ENCODE measurements at regions not wholly inside any gene's neighbourhood (a gene's known extent, or its start where the extent isn't known, plus 50 kb on each side); places are given as distances from the start of the nearest gene placed in this dataset.
A peak's percentile ranks its signal among the peaks of the same experiment; 100 is the strongest.

GRCh38 chr4:127140306-127140705, 492.5 kb upstream of the INTU start:
- DNase-seq, result peak; percentile 85

GRCh38 chr4:127141856-127142255, 490.9 kb upstream of the INTU start:
- DNase-seq, result peak; percentile 27

DNA sequence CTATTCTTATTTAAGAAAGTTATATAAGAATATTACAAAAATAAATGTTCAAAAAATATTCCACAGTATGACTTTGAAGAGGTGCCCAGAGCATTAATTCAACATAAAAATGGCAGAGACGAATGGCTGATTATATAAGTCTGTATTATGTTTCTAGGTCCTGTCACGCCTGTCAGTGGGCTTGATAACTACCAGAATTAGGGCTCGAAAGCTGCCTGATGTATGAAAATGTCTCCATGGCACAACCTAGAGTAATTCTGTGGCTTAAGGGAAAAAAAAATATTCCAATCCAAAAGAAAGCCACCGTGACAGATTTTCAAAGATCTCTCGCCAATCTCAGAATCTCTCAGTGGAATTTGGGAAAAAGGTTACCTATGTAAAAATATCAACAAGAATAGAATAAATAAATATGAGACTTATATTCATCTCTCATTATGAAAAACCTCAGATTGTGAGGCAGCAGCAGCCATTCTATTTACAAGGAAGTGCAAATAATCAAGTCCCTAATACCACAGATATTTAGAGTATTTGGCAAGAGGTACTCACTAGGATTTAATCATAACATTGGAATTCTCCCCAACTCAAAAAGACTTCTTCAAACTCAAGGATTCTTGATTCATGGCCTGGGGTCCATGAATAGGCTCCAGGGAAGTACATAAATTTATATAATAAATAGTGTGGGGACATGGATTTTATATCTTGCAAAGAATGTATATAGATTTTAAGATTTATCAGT, 489.1 kb upstream of the INTU start:
- no peak for DNase-seq

GRCh38 chr4:127145006-127145540, 487.7 kb upstream of the INTU start:
- peak; percentile 83 for DNase-seq

DNA sequence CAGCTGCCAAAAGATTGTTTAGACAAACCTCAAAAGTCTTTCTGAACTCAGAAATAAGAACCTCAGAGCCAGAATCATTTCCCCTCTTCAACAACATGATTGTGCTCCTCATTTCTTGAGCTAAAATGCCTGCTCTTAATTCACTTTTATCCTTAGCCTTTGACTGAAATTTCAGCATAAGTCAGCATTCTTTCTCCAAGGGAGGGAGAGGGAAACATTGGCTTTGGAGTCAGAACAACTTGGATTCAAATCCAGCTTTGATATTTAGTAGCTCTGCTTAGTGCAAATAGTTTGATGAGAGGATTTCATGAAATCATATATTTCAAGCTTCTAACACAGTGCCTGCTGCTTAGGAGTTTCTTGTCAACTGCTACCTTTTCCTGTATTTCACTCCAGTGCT, 484.6 kb upstream of the INTU start:
- DNase-seq, result no peak

GRCh38 chr4:127149086-127149485, 483.7 kb upstream of the INTU start:
- no peak for DNase-seq

GRCh38 chr4:127151941-127152340, 480.8 kb upstream of the INTU start:
- no peak for DNase-seq

DNA sequence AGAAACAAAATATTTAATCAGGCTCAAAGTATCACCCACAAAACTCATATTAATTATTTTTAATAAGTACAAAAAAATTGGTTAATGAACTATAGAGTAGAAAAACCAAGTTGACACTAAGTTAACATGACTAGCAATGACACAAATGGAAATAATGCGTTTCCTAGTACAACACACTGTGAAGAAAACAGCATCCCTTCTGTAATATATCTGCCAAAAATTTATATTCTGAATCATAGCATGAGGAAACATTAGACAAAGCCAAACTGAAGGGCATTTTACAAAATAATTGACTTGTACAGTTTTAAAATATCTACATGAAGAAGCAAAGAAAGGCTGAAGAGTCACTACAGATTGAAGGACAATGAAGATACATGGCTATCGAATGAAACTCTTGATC, 477.6 kb upstream of the INTU start:
- no peak for DNase-seq

GRCh38 chr4:127155555-127155954, 477.2 kb upstream of the INTU start:
- DNase-seq, result no peak

DNA sequence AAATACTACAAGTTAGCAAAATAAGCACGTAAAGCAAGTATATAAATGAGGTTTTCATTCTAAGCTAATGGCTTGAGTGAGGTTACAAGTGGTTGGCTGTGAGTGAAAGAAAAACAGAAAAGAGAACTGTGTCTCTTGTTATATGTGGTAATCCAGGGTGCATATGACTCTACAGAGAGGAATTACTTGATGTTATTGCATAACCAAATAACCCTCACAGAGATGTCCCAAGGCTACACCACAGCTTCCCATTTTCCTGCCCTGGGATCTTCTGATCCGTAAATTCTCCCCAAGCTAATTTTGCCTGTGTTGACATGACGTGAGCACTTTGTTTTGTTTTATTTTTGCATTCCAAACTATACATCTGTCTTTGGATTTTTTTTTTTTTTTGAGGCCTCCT, 470.0 kb upstream of the INTU start:
- DNase-seq, result no peak

DNA sequence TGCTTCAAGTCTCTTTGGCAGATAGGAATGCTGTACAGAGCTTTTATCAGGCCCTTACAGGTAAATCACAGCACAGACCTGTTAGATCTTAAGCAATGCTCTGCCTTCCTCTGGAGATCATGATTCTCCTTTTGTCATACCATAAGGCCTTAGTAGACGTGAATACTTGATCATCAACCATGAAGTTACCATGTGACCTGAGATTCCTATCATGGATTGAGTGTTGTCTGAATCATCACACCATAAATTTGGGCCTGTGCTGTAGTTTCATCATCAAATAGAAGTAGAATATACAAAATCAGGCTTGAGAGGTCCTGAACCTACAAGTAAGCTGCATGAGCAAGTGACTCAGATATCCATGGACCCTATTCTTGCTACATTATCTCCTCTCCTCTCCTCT, 466.8 kb upstream of the INTU start:
- DNase-seq, result no peak

DNA sequence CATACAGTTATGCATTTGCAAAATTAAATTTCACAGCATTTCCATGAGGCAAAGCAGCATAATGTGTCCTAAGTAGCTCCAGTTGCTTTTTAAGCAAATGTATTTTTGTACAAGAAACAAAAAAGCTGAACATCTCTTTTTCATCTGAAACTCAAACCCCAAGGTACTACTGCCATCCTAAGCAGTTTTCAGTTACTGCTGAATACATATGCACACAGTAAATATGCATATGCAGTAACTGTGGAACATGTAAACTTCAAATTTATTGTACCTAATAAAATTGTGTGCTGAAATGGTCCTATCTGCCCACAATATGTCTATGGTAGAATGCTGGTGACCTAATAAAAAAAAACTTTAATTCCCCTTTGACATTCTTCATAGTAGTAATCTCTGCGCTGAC, 458.6 kb upstream of the INTU start:
- DNase-seq, result no peak

DNA sequence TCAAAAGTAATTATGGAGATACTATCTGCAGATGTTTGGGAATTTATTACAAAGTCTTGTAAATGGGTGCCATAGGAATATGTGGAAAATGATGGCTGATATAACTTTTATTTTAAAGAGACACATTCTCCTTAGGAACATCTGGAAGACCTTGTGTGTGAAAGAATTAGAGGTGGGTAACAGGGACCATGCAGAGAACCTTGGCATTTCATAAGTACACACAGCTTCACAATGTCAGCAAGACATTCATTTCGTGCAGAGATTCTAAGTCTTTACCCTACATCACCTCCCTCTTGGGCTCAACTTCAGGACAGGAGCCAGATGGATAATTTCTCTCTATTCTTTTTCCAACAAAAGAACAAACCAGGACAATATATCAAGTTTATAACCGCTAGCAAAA, 458.1 kb upstream of the INTU start:
- peak; percentile 65 for DNase-seq

GRCh38 chr4:127179256-127180087, 453.3 kb upstream of the INTU start:
- no peak for DNase-seq

- DNase-seq, result no peak
Measured at GRCh38 chr4:127181001-127181400, 451.8 kb upstream of the INTU start.

DNA sequence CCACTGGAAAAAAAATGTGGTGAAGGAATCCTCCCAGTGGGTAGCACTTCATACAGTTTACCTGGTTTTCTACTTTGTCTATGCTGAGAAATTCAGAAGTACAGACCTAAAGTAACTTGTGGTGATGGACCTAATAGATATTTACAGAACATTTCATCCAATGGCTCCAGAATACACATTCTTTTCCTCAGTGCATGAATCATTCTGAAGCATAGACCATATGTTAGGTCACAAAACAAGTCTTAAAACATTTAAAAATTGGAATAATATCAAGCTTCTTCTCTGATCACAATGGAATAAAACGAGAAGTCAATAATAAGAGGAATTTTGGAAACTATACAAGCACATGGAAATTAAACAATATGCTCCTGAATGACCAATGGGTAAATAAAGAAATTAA, 450.1 kb upstream of the INTU start:
- DNase-seq, result no peak

GRCh38 chr4:127188847-127189246, 443.9 kb upstream of the INTU start:
- DNase-seq, result peak; percentile 15

DNA sequence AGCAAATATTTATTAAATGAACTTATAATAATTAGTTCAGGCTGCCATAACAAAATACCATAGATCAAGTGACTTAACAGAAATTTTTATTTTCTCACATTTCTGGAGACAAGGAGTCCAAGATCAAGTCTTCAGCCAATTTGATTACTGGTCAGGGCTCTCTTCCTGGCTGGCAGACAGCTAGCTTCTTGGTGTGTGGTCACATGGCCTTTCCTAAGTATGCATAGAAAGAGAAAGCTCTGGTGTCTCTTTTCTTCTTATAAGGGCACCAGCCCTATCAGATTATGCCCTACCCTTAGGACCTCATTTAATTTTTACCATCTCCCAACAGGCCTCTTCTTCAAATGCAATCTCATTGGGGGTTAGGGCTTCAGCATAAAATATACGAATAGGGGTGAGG, 438.5 kb upstream of the INTU start:
- DNase-seq, result no peak

DNA sequence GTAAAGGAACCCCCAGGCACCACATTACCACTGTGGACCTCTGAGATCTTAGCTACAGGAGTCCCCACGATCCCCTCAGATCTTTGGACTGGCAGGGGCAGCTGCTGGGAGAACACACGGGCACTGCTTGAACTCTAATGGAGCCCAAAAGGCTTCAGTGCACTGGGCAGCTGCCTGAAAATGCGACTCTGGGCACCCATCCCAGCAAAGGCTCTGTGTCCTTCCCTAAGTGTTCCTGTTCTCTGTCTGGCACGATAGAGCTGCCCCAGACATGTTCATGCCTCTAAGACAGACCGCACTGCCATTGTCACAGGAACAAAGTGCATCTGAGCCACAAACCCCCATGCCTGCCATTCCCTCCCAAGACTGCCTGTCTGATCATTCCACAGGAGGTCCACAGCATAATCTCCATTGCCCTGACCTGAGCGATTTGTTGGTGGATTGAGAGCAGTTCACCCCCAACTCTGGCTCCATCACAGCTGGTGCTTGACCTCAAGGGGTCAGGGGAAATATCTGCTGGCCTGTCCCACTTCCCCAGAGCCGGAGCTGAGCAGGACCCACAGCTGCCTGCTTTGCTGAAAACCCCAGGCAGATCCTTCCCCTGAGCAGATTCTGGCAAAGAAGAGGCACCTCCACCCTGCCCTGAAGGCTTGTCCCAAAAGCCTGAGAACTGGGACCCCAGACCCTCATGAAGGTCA, 436.0 kb upstream of the INTU start:
- no peak for DNase-seq

DNA sequence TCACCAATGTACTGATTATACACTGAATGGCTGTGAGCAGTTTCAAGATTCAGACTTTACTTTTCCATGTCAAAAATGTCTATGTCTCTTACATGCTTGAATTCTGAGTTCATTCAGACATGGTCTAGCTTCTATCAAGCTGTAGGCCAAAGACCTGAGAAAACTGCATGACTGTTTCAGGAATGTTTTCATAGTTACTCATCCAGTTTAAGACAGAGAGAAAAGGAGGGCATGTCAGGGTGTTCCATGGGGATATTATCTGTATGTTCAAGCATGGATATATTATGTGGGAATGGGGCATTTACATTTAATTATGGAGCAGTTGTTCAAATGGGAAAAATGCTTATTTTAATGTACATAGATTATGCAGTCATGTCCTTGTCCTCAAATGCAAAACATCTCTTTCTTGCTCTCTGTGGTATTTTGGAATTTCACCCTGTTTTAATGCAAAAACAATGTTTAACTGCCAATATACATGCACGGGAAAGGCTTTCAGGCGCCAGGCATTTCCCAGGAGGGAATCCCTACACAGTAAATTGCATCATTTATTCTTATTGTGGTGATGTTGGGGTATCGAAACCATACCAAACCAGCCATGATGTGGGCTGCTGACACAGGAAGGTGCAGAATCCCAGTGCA, 429.1 kb upstream of the INTU start:
- DNase-seq, result no peak

- no peak for DNase-seq
Measured at GRCh38 chr4:127204322-127204721, 428.4 kb upstream of the INTU start.

GRCh38 chr4:127209580-127210095, 423.1 kb upstream of the INTU start:
- no peak for DNase-seq
